ENCODE measurements at regions not wholly inside any gene's neighbourhood (a gene's known extent, or its start where the extent isn't known, plus 50 kb on each side); places are given as distances from the start of the nearest gene placed in this dataset.

DNA sequence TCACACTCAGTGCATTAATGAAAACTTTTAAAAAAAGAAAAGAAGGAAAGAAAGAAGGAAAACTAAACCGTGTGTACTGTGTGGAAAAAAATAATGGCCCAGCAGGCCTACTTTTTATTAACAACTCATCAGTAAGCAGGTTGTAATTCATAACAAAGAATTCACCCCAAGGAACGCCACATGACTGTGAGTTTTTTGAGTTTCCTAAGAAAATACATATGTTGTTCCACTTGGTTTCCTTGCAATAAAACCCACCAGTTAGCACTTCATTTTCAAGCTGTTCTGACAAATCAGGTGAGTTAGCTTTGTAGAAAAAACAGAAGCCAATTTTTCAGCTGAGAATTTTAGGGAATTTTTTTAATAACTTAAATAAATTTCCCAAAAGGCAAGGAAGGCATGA is 259.3 kb upstream of the TBX18 start:
- no peaks in the 10 kb centered on the region for H3K79me2 ChIP-seq (ENCODE audit: insufficient read depth, low read length)
- H3K9me3 ChIP-seq (ENCODE audit: low read length) = no peaks in the 10 kb centered on the region
- H3K4me1 ChIP-seq (ENCODE audit: insufficient read depth, low read length, severe bottlenecking) = no peaks in the 10 kb centered on the region
- no peak overlapping the region for H3K4me3 ChIP-seq (ENCODE audit: low read depth, low read length, poor library complexity, severe bottlenecking)
- H3K36me3 ChIP-seq (ENCODE audit: insufficient read depth, low read length) = no peaks in the 10 kb centered on the region
- H4K20me1 ChIP-seq (ENCODE audit: insufficient read depth, low read length) = no peaks in the 10 kb centered on the region
- H2AFZ ChIP-seq (ENCODE audit: low read length) = no peak overlapping the region
- no peak overlapping the region for H3K9ac ChIP-seq (ENCODE audit: low read length)
- no peak overlapping the region for H3K4me2 ChIP-seq (ENCODE audit: low read length)
- no peaks in the 10 kb centered on the region for H3K9me2 ChIP-seq (ENCODE audit: low read depth, low read length)
- no peaks in the 10 kb centered on the region for H3F3A ChIP-seq (ENCODE audit: insufficient read depth, low read length)
- no peak for TF ChIP-seq EZH2 (IDR thresholded peaks at IDR 0.05; ENCODE audit: borderline replicate concordance, low read length)
- TF ChIP-seq, protein P1, sequence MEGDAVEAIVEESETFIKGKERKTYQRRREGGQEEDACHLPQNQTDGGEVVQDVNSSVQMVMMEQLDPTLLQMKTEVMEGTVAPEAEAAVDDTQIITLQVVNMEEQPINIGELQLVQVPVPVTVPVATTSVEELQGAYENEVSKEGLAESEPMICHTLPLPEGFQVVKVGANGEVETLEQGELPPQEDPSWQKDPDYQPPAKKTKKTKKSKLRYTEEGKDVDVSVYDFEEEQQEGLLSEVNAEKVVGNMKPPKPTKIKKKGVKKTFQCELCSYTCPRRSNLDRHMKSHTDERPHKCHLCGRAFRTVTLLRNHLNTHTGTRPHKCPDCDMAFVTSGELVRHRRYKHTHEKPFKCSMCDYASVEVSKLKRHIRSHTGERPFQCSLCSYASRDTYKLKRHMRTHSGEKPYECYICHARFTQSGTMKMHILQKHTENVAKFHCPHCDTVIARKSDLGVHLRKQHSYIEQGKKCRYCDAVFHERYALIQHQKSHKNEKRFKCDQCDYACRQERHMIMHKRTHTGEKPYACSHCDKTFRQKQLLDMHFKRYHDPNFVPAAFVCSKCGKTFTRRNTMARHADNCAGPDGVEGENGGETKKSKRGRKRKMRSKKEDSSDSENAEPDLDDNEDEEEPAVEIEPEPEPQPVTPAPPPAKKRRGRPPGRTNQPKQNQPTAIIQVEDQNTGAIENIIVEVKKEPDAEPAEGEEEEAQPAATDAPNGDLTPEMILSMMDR (IDR thresholded peaks at IDR 0.05; ENCODE audit: low read length) = no peak
- H3K27me3 ChIP-seq (ENCODE audit: insufficient read depth, low read length) = no peaks in the 10 kb centered on the region
- H3K27ac ChIP-seq (ENCODE audit: low read depth, low read length, poor library complexity, severe bottlenecking) = no peak overlapping the region

DNA sequence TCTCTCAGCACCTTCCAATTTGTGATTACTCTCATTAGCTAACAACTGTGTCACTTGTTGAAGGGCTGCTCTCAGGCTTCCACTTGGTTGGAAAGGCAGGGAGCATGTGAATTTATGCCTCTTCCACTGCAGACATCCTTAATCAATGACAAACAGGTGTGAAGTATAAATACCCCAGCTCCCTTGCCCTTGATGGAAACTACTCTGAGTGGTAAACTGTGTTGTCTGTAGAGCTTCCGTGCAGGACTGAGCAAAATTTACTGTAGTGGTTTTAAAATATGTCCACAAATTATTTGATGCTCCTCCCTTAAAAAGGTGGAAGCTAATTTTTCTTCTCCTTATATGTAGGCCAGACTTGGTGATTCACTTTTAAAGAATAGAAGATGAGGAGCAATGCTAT is 253.0 kb upstream of the TBX18 start:
- no peaks in the 10 kb centered on the region for H3K9me3 ChIP-seq (ENCODE audit: low read length)
- no peak overlapping the region for H3K4me3 ChIP-seq (ENCODE audit: low read depth, low read length, poor library complexity, severe bottlenecking)
- no peaks in the 10 kb centered on the region for H3K36me3 ChIP-seq (ENCODE audit: insufficient read depth, low read length)
- H3K9ac ChIP-seq (ENCODE audit: low read length) = no peak overlapping the region
- no peaks in the 10 kb centered on the region for H3K27me3 ChIP-seq (ENCODE audit: insufficient read depth, low read length)
- H3K79me2 ChIP-seq (ENCODE audit: insufficient read depth, low read length) = no peaks in the 10 kb centered on the region
- H3K4me1 ChIP-seq (ENCODE audit: insufficient read depth, low read length, severe bottlenecking) = no peaks in the 10 kb centered on the region
- TF ChIP-seq EZH2 (IDR thresholded peaks at IDR 0.05; ENCODE audit: borderline replicate concordance, low read length) = no peak
- TF ChIP-seq, protein P1 (IDR thresholded peaks at IDR 0.05; ENCODE audit: low read length) = no peak
- H3F3A ChIP-seq (ENCODE audit: insufficient read depth, low read length) = no peaks in the 10 kb centered on the region
- no peak overlapping the region for H2AFZ ChIP-seq (ENCODE audit: low read length)
- no peaks in the 10 kb centered on the region for H3K9me2 ChIP-seq (ENCODE audit: low read depth, low read length)
- no peak overlapping the region for H3K27ac ChIP-seq (ENCODE audit: low read depth, low read length, poor library complexity, severe bottlenecking)
- H3K4me2 ChIP-seq (ENCODE audit: low read length) = no peak overlapping the region
- no peaks in the 10 kb centered on the region for H4K20me1 ChIP-seq (ENCODE audit: insufficient read depth, low read length)

DNA sequence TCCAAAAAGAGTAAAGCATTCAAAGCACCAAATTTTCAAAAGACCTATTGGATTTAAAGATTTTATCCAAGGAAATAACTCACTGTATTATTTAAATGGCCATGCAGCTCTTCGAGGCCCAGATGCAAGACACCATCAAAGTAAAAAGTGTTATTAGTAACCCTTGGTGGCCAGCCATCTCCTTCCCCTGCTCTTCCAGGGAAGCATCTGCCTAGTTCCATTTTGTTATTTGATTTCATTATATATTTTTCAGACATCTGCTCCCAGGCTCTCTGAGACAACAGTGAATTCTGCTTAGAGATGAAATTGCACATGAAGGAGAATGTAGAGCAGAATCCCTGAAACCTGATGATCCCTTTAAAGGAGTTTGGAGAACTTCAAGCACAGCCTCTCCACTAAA is 252.3 kb upstream of the TBX18 start:
- no peaks in the 10 kb centered on the region for H3F3A ChIP-seq (ENCODE audit: insufficient read depth, low read length)
- H3K4me2 ChIP-seq (ENCODE audit: low read length) = no peak overlapping the region
- no peaks in the 10 kb centered on the region for H3K36me3 ChIP-seq (ENCODE audit: insufficient read depth, low read length)
- H4K20me1 ChIP-seq (ENCODE audit: insufficient read depth, low read length) = no peaks in the 10 kb centered on the region
- H3K4me3 ChIP-seq (ENCODE audit: low read depth, low read length, poor library complexity, severe bottlenecking) = no peak overlapping the region
- no peaks in the 10 kb centered on the region for H3K9me2 ChIP-seq (ENCODE audit: low read depth, low read length)
- no peaks in the 10 kb centered on the region for H3K9me3 ChIP-seq (ENCODE audit: low read length)
- TF ChIP-seq EZH2 (IDR thresholded peaks at IDR 0.05; ENCODE audit: borderline replicate concordance, low read length) = no peak
- TF ChIP-seq, protein P1 (IDR thresholded peaks at IDR 0.05; ENCODE audit: low read length) = no peak
- no peaks in the 10 kb centered on the region for H3K4me1 ChIP-seq (ENCODE audit: insufficient read depth, low read length, severe bottlenecking)
- H3K27ac ChIP-seq (ENCODE audit: low read depth, low read length, poor library complexity, severe bottlenecking) = no peak overlapping the region
- no peak overlapping the region for H2AFZ ChIP-seq (ENCODE audit: low read length)
- H3K9ac ChIP-seq (ENCODE audit: low read length) = no peak overlapping the region
- no peaks in the 10 kb centered on the region for H3K79me2 ChIP-seq (ENCODE audit: insufficient read depth, low read length)
- H3K27me3 ChIP-seq (ENCODE audit: insufficient read depth, low read length) = no peaks in the 10 kb centered on the region
